Amygdala (tissue), 56 donors: ENCODE measurements at regions not wholly inside any gene's neighbourhood (a gene's known extent, or its start where the extent isn't known, plus 50 kb on each side); places are given as distances from the start of the nearest gene placed in this dataset.

Source experiments
- DNase-seq, 56 donors: peaks; one replicate each; lab custom pipeline; 2025; lab: John Stamatoyannopoulos, UW

DNA sequence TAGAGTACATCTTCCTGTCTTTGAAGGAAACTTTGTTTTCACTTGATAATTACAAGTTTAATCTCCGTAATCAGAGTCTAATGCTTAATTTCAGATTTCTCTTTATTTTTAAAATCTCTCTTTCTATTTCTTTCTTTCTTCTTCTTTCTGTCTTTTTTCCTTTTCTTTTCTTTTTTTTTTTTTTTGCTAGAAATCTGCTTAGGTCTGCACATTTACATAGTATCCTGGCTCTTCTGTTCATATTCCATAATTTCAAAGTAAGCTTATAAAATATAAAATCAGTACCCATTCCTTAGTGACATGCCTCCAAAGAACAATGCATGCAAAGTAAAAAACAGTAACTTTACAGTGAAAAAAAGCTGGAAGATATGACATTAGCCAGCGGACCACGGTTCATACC, 601.7 kb upstream of the VSTM2A start:
- DNase-seq = no peak

GRCh38 chr7:53947732-53948131, 594.4 kb upstream of the VSTM2A start:
- no peak for DNase-seq

GRCh38 chr7:53965716-53966115, 576.5 kb upstream of the VSTM2A start:
- no peak for DNase-seq

- no peak for DNase-seq
Observed at GRCh38 chr7:53983480-53983879, 558.7 kb upstream of the VSTM2A start.

GRCh38 chr7:53984776-53985175, 557.4 kb upstream of the VSTM2A start:
- DNase-seq = no peak

- no peak for DNase-seq
Observed at GRCh38 chr7:53988376-53988775, 553.8 kb upstream of the VSTM2A start.

DNA sequence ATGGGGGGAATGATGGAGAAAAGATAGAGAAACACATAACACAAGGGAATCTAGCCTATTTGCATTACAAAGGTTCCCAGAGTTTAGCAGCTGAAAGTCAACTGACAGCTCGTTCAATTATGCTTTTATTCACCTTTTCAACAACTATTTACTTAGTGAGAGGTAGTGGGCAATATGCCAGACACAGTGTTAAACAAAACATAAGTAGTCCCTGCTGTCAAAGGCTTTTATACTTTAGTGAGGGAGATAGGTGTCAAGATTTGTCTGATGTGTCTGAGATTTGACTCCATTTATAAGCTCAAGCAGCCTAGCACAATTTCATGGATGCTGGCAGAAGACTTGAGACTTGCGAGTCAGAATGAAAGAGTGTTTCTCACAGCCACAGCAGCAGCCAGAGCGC, 549.0 kb upstream of the VSTM2A start:
- DNase-seq = no peak

DNA sequence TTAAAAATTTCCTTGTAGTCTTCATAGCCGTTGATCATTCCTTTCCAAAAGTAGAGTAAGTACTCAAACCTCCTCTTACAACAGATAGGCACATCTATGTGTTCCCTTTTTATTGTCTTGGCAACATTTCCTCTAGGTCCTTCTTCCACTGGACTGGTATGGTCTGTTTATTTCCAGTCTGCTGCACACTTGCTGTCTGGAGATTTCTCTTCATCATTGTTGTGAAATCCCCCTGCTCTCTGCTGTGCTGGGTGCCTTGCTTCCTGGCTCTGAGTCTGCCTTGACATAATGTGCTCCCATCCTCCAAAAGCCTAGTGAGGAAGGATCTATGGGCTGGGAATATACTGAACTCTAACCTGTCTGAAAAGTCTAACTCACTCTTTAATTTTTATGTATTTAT, 545.3 kb upstream of the VSTM2A start:
- DNase-seq = no peak

DNA sequence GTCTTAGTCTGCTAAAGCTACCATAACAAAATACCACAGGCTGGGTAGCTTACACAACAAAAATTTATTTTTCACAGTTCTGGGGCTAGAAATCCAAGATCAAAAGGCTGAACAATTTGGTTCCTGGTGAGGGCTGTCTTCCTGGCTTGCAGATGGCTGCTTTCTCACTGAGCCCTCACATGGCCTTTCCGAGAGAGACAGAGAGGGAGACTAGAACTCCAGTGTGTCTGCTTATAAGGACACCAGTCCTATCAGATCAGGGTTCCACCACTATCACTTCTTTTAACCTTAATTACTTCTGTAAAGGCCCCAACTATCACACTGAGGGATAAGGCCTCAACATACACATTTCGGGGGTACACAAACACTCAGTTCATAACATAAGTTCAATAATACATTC, 527.4 kb upstream of the VSTM2A start:
- DNase-seq = no peak

GRCh38 chr7:54015251-54015650, 526.9 kb upstream of the VSTM2A start:
- DNase-seq = no peak

DNA sequence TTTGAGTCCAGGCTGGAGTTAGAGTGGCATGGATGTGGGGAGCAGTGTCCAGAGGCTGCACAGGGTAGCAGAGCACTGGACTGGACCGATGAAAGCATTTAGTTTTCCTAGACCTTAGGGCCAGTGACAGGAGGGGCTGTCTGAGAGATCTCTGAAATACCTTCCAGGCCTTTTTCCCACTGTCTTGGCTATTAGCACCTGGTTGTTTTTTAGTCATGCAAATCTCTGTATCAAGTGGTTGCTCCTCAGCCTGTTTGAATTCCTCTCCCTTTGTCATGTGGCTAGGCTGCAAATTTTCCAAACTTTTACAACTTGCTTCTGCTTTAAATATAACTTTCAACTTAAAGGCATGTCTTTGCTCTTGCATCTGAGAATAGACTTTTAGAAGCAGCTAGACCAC, 504.3 kb upstream of the VSTM2A start:
- DNase-seq = no peak

DNA sequence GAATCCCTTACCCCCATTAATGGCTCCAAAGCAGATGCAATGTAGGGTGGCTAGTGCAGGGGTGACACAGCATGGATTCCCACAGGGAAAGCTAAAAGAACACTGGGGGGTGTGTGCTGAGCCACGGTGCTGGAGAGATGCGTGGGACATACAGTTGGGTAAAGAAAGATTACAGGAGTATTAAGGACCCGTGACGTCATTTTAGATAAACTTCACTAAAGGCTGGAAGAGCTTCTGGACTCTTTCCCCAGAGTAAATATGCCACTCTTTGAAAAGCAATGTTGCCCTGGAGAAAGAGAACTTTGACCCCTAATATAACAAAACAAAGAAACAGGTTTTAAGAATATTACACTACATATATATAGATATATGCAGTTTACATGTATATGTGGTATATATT, 481.5 kb upstream of the VSTM2A start:
- DNase-seq = no peak

DNA sequence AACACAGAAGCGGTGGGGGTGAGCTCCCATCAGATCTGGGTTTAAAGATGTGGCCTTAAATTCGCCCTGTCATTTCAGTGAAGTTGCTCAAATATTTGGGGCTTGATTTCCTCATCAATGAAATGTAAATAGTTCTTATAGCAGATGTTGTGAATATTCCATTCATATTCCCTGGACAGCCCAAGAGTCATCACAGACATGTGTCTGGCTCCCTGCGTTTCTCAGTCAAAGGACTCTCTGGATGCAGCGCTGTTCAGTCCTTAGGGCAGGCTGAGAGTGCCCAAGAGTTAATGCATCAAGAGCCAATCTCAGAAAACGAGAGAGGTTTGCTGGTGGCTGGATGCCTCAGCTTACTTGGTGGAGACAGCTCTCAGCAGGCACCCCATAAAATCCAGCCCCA, 475.5 kb upstream of the VSTM2A start:
- no peak for DNase-seq

DNA sequence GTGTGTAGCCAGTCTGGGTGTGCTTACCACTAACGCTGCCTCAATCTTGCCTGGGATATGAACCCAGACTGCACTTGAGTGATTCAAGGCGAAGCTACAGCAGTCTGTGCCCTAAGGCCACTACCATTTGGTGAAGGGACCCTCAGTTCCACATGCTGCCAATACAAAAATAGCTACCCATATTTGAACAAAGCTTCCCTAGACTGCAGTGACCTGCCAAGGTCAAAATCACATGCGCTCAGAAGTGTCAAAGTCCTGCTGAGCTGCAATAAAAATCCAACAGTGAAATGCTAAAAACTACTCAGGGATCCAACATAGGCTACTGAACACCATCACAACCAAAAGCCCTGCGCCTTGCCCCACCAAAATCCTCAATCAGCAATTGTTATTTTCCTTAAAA, 472.3 kb upstream of the VSTM2A start:
- DNase-seq = no peak

DNA sequence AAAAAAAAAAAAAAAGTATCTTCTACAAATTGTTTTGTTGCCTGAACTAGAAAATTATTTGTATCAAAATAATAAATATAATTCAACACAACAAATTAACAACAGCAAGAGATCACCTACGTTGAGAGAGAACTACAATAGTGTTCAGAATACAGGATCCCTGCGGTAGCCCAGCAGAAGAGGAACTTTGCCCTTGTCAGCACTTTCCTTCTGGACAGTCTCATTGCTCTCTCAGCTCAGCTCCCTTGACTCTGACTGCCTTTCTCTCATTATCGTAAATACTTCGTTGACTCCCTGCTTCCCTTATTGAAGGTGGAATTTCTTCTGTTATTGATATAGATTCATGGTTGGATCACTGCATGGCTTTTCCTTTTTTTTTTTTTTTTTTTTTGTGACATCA, 469.5 kb upstream of the VSTM2A start:
- no peak for DNase-seq

- DNase-seq = no peak
Observed at GRCh38 chr7:54076616-54077015, 465.6 kb upstream of the VSTM2A start.

DNA sequence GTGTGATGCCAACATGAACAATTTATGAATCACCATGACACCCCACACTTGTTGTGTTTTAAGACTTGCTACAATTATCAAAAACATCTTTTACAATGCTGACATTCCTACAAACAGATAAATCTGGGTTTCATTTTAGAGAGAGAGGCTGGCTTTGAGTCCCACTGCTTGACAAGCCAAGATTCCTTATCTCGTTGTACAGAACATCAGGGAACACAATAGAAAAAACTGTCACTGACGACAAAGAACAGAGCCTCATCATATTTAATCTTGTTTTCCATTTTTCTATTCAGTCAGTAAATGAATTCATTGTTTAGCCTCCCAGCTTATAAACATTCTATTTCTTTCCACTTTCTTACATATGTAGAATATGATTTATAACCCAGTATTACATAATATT, 461.6 kb upstream of the VSTM2A start:
- no peak for DNase-seq

DNA sequence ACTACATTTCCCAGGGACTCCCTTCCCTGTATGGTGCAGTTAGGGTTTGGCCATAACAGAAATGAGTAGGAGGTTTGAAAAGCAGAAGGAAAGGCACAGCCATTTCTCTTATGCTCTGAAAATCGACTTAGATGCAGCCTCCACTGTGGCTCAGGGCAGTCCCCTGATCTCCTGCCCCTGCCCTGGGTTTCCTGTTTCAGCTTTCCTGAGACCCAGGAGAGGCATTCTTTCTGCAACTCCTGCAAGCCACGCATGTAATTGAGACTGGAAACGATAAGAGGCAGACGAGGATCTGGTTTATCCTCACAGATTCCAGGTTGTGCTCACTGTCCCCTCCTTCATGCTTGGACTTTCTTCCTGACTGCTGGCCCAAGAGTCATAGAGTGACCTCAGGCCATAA, 461.2 kb upstream of the VSTM2A start:
- no peak for DNase-seq

GRCh38 chr7:54084340-54084739, 457.8 kb upstream of the VSTM2A start:
- DNase-seq = no peak

- no peak for DNase-seq
Observed at GRCh38 chr7:54090652-54091213, 451.4 kb upstream of the VSTM2A start.

- DNase-seq = no peak
Observed at GRCh38 chr7:54091322-54091721, 450.9 kb upstream of the VSTM2A start.

DNA sequence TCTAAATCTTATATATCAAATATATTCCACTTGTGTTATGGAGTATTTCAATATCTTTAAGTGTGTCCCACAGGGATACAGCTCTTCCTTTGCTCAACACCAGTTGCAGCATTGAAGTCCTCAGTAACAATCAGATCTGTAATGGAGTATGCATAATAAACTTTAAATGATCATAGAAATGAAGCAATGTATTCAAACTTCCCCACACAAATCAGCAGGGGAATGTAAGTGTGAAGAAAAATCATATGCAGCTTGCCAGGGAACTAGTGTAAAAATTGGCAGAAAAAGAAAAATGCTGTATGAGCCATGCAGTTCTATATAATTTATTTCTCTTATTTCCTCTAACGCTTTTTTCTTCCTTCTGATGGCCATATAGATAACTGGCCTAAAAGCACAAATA, 444.3 kb upstream of the VSTM2A start:
- no peak for DNase-seq

DNA sequence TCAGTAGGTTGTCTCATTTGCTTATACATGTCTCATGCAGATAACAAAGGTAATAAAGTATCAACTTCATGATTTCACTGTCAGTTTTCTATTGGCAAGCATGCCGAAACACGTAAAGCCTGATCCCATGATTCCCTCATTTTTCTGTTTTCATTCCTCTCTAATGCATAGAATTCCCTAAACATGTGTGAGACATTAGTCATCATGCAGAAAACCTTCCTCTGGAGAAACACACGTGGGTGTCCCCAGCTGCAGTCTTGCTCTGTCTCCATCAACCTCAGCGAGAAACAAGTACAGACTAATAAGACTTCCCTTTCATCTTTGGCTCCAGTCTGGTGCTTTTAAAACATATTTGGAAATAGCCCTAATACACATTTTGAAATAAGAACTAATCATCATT, 432.7 kb upstream of the VSTM2A start:
- peak in 2 of 56 donors; percentile 1 to 12 for DNase-seq
